ENCODE measurements at regions not wholly inside any gene's neighbourhood (a gene's known extent, or its start where the extent isn't known, plus 50 kb on each side); places are given as distances from the start of the nearest gene placed in this dataset.
"Not testable (repeated sequence)": the region's sequence is repeated elsewhere in the genome, so short reads cannot be mapped to it uniquely, and the experiment has no call there.

DNA sequence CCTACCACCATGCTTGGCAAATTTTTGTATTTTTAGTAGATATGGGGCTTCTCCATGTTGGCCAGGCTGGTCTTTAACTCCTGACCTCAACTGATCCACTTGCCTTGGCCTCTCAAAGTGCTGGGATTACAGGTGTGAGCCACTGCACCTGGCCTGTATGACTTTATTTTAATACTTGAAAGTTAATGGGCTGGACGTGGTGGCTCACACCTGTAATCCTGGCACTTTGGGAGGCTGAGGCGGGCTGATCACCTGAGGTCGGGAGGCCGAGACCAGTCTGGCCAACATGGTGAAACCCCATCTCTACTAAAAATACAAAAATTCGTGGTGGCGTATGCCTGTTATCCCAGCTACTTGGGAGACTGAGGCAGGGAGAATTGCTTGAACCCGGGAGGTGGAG is 105.9 kb upstream of the TPTE start:
- not testable (repeated sequence) for TF ChIP-seq EZH2phosphoT487 (IDR thresholded peaks at IDR 0.05; ENCODE audit: insufficient read depth, low read depth); EZH2 (IDR thresholded peaks at IDR 0.05; ENCODE audit: insufficient read depth, poor library complexity, severe bottlenecking)
